ENCODE measurements at regions not wholly inside any gene's neighbourhood (a gene's known extent, or its start where the extent isn't known, plus 50 kb on each side); places are given as distances from the start of the nearest gene placed in this dataset.

DNA sequence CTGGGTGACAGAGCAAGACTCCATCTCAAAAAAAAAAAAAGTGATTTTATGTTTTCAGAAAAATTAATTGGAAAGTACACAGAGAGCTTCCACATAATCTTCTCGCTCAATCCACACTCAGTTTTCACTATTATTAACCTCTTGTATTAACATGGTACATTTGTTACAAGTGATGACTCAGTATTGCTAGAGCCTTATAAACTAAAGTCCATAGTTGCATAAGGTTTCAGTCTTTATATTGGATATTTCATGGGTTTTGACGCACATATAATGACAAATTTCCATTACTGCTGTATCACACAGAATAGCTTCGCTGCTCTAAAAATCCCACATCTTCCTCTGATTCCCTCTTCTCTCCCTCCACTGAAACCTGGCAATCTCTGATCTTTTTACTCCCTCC, 603.5 kb downstream of the XIRP2 start:
- DNase-seq, result no peak

DNA sequence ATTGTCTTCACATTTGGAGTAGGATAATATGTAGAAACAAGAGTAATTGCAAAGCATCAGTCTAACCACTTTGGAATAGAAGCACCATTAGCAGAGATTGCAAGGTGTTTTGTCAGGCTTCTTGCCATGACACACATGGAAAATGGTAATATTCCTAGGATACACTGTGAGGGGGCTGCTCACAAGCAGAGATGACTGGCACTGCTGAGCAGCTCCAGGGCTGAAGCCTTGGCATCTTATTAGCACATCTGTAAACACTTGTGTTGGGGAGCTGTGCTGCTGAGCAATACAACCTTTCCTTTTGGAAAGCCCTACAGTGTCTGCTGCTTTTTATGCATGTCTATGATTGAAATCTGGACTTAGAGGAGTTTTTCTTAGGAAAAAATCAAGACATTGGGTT, 602.2 kb downstream of the XIRP2 start:
- DNase-seq, result no peak

DNA sequence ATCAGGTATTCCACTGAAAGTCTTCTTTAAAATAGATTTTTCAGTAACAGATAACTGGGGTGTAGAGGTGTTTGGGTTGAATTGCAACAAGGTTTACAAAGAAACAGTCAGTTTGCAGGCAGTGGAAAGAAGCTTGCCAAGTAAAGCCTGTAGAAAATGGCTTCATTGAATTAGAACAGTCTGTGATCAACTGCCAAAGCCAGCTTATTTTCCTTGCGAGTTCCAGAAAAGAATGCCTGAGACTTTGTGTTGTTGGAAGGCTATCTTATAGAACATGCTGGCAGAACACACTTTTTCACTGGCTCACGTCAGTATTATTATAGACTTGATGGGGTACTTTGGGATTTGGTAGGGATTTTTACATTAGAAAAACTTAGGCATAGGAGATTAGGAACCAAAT, 601.0 kb downstream of the XIRP2 start:
- no peak for DNase-seq

DNA sequence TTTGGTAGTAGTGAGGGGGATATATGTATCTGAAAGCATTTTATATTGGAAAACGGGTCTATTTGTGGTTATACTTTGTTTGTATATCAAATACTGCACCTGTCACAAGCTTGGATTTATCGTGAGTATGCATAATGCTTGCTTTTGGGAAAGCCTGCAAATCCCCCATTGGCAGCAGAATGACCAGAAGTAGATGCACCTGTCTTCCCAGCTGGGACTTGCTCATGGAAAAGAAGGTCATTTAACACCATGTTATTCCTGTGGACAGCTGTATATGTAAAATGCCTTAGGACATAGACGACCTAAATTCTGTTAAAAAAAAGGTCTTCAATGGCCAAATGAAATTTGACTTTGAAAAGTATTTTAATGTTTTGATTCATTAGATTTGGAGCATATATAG, 599.4 kb downstream of the XIRP2 start:
- no peak for DNase-seq

DNA sequence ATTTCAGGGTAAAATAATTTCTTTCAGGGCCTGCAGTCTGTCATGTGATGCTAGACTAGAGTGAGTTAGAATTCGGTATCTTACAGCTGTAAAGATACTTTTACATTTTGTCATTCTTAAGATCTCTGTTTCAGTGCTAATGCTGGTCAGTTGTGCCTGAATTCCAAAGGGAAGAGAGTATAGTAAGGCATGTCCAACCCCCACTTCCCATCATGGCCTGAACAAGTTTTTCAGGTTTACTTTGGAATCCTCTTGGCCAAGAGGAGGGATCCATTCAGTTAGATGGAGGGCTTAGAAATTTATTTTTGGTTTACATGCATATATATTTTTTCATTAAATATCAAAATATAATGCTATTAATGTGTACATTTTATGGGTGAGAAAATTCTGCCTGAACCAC, 596.6 kb downstream of the XIRP2 start:
- no peak for DNase-seq

DNA sequence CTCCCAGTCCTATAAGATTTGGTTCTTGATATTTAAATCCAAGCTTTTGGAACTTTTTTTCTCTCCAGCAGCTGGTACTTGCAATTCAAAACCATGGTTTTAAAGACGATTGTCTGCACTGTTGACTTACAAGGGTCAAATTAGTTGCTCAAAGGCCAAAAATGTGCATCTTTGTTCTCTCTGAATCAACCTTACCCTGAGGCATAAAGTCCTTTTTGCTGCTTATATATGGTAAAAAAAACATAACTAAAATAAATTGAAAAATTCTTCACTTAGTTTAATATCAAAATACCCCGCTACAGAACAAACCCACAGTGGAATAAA, 592.7 kb downstream of the XIRP2 start:
- no peak for DNase-seq

DNA sequence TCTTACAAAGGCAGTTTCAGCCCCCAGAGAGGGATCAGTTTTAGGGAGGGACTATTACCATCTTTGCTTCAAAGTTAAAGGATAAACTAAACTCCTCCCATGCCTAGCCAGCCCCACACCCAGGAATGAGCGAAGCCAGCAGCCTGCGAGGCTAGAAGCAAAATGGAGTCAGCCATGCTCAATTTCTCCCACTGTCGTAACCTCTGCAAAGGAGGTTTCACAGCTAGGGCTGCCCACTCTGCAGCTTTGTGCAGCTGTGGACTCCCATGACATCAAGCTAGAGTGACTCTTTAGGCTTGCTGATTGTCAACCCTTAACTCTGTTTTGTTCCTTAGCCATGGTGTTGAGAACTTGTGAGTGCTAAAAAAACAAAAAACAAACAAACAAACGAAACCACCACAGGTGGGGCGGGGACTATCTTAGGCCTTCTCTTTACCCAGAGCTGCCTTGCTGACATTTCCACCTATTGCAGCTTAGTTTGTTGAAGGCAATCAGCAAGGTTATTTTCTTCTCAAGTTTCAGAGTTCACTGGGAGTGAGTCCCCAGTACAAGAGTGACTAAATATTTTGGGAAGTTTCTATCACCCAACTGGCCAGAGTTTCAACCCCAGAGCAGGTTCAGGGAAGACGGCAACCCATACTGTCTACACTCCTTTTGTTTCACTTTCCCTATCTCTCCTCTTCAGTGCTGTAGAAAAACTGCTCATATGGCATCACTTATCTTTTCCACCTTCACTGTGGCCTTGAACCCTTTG, 592.1 kb downstream of the XIRP2 start:
- DNase-seq, result no peak

DNA sequence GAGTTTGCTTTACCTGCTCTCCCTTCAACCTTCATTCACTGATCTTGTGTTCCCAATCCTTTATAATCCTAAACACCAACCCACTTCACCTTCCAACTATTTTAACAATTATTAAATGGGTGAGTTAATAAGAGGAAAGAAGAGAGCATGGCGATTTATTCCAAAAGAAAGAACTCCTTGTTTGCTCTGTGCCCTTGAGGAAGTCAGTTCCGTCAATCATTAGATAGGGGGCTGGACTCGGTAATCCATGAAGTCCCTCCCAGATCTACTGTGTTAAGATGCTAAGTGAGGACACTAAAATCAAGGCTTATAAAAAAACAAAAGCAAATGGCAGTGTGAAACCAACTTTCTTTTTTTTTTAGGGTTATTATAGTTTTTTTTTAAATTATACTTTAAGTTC, 589.9 kb downstream of the XIRP2 start:
- no peak for DNase-seq

DNA sequence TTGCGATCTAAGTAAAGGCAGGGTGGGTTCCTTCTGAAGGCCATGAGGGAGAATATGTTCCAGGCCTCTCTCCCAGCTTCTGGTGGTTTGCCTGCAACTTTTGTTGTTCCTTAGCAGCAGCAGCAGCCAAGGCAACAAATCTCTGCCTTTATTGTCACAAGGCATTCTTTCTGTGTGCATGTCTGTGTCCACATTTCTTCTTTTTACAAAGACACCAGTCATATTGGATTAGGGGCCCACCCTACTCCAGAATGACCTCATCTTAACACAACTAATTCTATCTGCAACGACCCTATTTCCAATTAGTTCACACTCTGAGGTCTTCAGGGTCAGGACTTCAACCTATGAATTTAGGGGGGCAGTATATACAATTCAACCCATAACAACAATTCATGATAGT, 587.5 kb downstream of the XIRP2 start:
- DNase-seq, result no peak

DNA sequence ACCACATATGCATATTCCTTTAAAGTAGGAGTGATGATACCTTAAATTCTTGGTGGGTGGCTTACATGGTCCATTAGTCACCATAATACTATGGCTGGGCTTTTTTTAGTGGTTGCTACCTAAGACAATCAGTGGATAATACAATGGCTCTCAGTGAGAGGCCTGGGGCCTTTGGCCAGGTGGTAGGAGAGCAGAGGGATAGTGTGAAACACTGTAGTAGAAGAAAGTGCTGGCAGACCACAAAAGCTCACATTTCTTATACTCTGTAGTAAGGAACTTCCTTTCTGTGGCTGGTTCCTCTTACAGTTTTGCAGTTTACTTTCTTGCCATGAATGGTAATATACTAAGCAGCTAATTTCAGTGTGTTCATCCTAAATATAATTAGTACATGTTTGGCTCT, 583.5 kb downstream of the XIRP2 start:
- DNase-seq, result no peak

DNA sequence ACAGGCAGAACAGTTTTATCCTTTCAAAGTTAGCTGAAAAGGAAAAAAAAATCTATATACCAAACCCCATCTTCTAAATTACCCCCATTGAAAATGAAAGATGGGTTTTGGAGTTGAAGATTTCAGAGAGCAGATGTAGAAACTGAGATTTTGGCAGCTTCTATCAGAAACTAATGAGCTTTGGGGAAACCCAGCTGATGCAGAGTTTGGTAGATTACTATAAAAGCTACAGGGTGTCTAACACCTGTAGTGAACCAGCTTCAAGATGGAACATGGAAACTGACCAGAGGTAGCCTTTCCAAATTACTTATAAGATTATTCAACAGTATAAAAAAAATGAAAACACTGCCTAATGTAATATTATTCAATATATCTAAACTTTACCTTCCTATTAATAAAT, 583.1 kb downstream of the XIRP2 start:
- DNase-seq, result no peak

DNA sequence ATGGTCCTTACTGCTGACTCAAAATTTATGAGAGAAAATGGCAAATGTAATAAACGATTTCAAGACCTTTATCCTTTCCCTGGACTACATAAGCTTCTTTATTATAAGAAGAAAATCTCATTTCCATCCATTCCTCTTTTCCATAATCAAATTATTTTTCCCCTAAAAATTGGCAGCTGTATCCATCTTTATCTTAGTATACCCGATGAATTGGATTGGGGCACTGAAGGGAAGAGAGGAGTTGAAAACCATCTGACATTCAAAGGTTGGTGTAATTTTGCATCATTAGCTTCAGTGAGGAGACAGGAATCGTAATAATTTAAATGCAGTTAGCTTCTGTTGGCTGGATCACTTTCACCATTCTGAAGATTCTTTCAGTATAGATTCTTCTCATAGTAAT, 574.1 kb downstream of the XIRP2 start:
- DNase-seq, result no peak

DNA sequence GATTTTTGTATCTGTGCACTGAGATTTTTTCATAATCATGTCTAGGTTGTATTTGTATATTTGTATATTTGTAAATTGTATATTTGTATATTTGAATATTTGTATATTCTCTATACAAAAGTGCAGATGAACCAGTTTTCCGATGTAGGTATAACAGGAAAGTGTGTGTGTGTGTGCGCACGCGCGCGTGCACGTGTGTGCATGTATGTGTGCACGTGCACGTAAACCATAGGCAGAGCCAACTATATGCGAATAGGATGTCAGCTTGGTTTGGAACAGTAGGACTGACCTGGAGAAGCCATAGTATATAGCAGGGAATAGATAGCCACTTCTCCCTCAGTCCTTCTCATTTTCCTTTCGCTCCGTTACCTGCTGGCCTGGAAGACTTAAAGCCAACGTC, 565.8 kb downstream of the XIRP2 start:
- peak; percentile 75 to 82 for DNase-seq

DNA sequence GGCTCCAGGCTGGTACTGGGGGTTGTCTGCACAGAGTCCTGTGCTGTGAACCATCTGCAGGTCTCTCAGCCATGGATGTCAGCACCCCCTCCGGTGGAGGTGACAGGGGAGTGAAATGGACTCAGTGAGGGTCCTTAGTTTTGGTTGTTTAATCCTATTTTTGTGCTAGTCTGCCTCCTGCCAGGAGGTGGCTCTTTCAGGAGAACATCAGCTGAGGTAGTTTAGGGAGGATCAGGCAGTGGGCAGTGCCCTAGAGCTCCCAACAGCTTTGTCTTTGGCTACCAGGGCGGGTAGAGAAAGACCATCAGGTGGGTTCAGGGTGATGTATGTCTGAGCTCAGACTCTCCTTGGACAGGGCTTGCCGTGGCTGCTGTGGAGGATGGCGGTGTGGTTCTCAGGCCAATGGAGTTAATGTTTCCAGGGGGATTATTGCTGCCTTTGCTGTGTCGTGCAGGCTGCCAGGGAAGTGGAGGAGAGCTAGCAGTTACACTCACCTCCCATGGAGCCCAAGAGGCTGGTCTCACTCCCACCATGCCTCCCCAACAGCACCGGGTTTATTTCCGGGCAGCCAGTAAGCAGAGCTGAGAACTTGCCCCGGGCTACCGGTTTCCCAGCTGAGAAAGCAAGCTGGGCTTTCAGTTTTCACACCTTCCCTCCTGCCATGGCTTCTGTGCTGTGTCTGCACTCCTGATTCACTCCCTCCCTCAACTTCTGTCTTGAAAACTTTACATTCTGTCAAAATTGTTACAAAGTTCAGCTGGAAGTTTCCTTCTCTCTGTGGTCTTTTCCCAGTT, 563.4 kb downstream of the XIRP2 start:
- no peak for DNase-seq

DNA sequence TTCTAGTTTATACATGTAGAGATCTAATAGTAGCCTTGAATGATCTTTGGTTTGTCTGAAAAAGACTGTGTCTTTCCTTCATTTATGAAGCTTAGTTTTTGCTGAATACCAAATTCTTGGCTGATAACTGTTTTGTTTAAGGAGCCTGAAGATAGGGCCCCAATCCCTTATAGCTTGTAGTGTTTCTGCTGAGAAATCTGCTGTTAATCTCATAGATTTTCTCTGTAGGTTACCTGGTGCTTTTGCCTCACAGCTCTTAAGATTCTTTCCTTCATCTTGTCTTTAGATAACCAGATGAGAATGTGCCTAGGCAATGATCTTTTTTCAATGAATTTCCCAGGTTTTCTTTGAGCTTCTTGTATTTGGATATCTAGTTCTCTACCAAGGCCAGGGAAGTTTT, 562.1 kb downstream of the XIRP2 start:
- DNase-seq, result no peak

DNA sequence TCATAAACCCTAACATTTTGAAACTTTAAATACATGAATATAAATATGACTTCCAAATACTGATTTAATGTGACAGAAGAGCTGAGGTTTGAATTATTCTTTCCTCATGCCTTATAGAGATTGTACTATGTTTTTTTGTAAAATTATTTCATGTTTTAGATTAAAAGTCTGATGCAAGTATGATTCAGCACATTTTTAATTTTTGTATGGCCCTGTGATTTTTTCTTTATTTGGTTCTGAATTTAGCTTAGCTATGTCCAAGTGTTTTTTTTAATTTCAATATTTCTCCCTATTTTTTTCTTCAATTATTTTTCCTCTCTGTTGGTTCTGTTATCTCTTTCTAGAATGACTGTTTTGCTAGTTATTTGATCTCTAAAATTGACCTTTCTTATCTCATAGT, 552.1 kb downstream of the XIRP2 start:
- no peak for DNase-seq

DNA sequence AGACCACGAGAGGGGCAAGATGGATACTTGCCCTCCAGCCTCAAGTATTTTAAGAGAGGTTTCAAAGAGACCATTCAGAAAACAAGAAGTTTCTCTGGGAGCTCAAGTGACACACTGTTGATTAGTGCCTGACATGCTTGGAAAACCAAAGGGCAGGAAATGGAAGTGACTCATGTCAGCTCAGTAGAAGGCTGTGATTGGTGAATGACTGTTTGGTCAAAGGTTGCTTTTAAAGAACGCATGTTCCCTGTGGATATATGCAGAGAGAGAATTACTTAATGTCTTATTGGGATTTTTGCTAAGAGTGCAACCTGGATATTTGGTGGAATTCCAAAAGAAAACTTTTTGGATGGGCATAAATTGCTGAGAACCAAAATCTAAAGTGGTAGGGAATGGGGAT, 549.9 kb downstream of the XIRP2 start:
- DNase-seq, result no peak

DNA sequence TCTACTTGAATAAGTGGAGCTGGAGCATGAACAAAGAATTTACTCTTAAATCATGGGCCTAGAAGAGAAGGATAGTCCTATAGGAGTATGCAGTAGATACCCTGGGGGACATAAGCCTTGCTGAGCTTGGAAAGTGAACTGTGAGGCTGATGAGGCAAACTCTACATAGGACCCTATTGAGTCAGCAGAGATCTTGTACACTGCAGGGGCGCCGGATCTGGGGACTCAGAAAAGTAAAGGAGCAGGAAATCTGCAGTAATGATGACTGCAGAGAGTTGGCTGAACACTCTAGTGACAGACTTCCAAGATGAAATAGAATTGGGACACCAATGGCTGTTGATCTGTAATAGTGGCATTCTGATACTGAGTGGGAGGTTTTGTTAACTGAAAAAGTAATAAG, 543.7 kb downstream of the XIRP2 start:
- no peak for DNase-seq

DNA sequence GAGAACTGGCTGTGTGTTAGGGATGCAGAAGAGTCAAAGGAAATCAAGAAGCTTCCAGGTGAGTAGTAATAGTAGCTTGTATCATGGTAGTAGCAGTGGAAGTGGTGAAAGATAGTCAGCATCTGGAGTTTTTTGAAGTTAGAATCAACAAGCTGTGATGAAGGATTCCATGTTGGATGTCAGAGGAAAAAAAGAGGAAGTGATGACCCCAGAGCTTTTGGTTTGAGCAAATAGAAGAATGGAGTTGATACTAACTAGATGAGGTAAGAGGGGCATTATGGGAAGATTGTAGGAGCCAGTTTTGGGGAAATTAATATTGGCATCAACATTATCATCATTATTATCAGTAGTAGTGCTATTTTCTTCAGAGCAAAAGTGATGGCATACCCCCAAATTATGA, 542.2 kb downstream of the XIRP2 start:
- DNase-seq, result no peak

DNA sequence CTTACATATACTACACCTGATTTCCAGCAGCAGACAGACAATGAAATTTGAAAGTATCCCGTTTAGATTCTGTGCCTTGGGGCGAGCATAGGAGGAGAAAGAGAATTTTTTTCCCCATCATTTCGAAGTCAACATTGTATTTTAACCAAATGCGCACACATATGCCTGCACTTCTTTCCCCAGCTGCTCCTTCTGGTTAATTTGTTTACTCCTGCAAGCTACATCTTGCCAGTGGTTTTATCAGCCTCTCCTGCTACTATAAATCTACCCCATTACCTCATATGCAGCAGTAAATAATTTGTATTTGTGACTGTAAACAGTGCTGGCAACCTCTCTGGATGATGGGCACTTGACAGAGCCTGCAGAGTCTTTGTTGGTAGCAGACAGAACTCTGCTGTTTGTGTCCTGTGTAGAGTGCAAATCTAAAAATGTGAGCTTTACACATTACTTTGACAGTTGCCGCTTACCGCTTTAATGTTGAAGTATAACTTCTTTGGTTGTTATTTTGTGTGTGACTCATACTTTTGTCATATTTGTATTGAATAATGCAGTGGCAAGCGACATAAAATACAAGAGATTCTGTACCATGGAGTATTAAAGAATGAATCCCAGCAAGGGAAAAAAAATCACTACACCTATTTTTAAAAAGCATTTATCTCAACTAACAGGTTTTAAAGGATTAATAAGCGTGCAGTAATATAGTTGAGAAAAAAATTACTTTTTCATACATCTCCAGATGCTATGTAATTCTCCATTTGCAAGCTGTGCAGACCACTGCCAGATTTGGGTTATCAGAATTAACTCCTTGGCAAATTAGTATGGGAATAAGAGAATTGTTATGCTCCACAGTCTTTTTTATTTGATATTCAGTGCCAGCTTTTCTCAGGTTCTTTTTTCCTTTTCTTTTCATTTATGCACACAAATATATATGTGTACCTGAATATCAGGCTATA, 536.8 kb downstream of the XIRP2 start:
- peak; percentile 59 to 60 for DNase-seq

DNA sequence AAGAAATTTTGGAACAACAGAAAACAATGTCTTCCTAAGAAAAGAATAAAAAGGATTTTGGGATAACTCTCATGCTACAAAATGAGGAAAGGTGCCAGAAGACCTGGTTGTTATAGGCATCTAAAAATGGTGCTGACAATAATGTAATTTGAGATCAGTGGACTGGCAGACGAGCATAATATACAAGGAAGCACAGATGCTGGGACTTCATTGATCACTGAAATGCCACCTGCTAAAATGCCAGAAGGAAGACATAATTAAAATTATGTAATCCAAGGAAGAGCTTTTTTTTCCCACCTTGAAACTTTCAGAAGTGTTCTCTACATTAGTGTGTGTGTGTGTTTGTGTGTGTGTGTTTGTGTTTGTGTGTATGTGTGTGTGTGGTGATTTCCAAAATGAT, 535.9 kb downstream of the XIRP2 start:
- peak in 1 of 2 experiments; percentile 7 for DNase-seq

DNA sequence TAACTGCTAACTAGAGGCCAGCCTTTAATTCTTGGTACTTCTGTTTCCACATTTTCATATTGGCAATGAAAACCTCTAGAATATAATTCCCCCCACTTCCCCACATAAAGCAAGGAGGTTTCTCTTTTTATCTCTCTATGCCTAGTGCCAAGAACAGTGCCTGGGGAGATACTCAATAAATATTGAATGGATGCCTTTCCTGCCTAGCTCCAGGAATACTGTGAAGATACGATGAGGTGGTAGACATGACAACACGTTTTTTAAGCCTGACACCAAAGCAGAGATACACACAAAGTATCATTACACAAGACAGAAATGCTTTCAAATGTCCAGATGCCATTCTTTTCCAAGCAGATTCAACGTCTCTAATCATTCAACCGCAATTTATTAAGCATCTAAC, 535.5 kb downstream of the XIRP2 start:
- no peak for DNase-seq

DNA sequence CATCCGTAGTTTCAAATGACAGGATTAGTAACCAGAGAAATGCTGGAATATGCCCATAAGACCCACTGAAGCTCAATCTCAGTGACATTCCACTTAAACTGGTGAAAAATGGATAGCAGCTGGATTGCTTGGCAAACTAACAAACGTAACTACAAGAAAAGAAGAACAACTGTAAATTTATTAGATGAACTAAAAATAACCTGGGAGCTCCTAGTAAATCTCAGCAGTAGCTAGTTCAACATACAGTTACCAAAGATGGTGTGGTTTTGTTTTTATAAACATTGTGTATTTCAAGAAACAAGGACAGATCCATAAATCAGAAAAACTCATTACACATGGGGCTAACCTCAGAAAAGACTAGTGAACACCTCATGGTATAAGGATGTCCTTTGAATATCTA, 531.9 kb downstream of the XIRP2 start:
- DNase-seq, result no peak

DNA sequence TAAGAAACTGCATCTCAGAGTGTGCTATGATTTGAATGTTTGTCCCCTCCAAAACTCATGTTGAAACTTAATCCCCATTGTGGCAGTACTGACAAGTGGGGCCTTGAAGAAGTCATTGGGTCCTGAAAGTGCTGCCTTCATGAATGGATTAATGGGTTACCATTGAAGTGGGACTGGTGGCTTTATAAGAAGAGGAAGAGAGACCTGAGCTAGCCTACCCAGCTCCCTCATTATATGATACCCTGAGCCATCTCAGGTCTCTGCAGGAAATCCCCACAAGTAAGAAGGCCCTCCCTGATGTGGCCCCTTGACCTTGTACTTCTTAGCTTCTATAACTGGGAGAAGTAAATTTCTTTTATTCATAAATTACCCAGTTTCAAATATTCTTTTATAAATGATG, 526.8 kb downstream of the XIRP2 start:
- no peak for DNase-seq
